GM12878 (cell line): ENCODE measurements at regions not wholly inside any gene's neighbourhood (a gene's known extent, or its start where the extent isn't known, plus 50 kb on each side); places are given as distances from the start of the nearest gene placed in this dataset.
A peak's percentile ranks its signal among the peaks of the same experiment; 100 is the strongest.
"Not testable (repeated sequence)": the region's sequence is repeated elsewhere in the genome, so short reads cannot be mapped to it uniquely, and the experiment has no call there.

Source experiments
- ATAC-seq: fragments of 200-7000 bp; cut with Tn5 transposase; 3 replicates; pipeline ENCODE4 v1.9.1; 2020; ENCODE audit warnings: mild to moderate bottlenecking, moderate library complexity
- BruUV-seq: library from RNA; stranded (reverse); fragments of 400-500 nt; replicated peaks from 2 replicates; lab custom pipeline; 2021; lab: Mats Ljungman, UMichigan
- CTCF ChIA-PET: fragments of 300-600 bp; sonication (Branson Sonifier 250); formaldehyde crosslinking; extraction: SDS; loops from one replicate; lab custom pipeline; 2021; ENCODE audit warnings: inconsistent platforms; lab: Yijun Ruan, JAX
- POLR2A ChIA-PET: fragments of 350-600 bp; formaldehyde crosslinking; extraction: SDS; loops from one replicate; lab custom pipeline; 2021; ENCODE audit warnings: inconsistent platforms; lab: Charles Lee
- RAD21 ChIA-PET: fragments of 300-600 bp; sonication (Branson Sonifier 250); formaldehyde crosslinking; loops from one replicate; lab custom pipeline; 2023; ENCODE audit warnings: antibody characterized with exemption; ENCODE audit not compliant: unreplicated experiment; lab: Charles Lee
- SMC1A ChIA-PET: fragments of 300-600 bp; sonication (Branson Sonifier 250); formaldehyde crosslinking; loops from one replicate; lab custom pipeline; 2023; ENCODE audit not compliant: unreplicated experiment, uncharacterized antibody; lab: Charles Lee
- DNase-seq: peaks from one replicate; pipeline ENCODE4 v3.0.0-alpha.2; 2011; ENCODE audit warnings: low read depth, low spot score
- FAIRE-seq: peaks from 3 replicates; lab custom pipeline; 2011; peaks lifted over from hg19 to GRCh38; lab: Jason Lieb, UNC
- H2AFZ ChIP-seq: 2 replicates; pipeline ENCODE4 v1.6.0; 2011; ENCODE audit warnings: low read depth, low read length, control low read depth; ENCODE audit not compliant: control insufficient read depth
- H3K27ac ChIP-seq: 2 replicates; pipeline ENCODE4 v1.5.1; 2011; ENCODE audit warnings: control low read depth; ENCODE audit not compliant: control insufficient read depth, insufficient read depth
- H3K27me3 ChIP-seq, 2 experiments: replicated peaks in 1 of 2; 2 replicates each; pipeline versions ENCODE4 v1.6.0 to v1.6.1; 2011; ENCODE audit warnings: low read length in 1 of 2; ENCODE audit not compliant: control insufficient read depth in 2 of 2, insufficient read depth in 2 of 2
- H3K36me3 ChIP-seq, 2 experiments: 2 replicates each; pipeline ENCODE4 v1.5.1; 2011; ENCODE audit warnings: low read length in 1 of 2; ENCODE audit not compliant: control insufficient read depth in 2 of 2, insufficient read depth in 2 of 2
- H3K4me1 ChIP-seq: 2 replicates; pipeline ENCODE4 v1.6.1; 2011; ENCODE audit warnings: mild to moderate bottlenecking, low read length, moderate library complexity, mixed read lengths; ENCODE audit not compliant: control insufficient read depth, insufficient read depth
- H3K4me2 ChIP-seq: 2 replicates; pipeline ENCODE4 v1.6.0; 2011; ENCODE audit warnings: control low read depth; ENCODE audit not compliant: control insufficient read depth, insufficient read depth
- H3K4me3 ChIP-seq: fragments of 200-600 bp; sonication (generic); 2 replicates; pipeline ENCODE4 v1.5.1; 2016
- H3K79me2 ChIP-seq: 2 replicates; pipeline ENCODE4 v1.6.0; 2011; ENCODE audit warnings: low read length; ENCODE audit not compliant: control insufficient read depth, insufficient read depth
- H3K9ac ChIP-seq: 2 replicates; pipeline ENCODE4 v1.8.0; 2011; ENCODE audit warnings: low read length, control low read depth, mixed read lengths; ENCODE audit not compliant: control insufficient read depth, insufficient read depth
- H3K9me3 ChIP-seq: replicated peaks from 3 replicates; pipeline ENCODE4 v1.5.1; 2011; ENCODE audit warnings: mild to moderate bottlenecking, low read length; ENCODE audit not compliant: control insufficient read depth, insufficient read depth
- H4K20me1 ChIP-seq: 2 replicates; pipeline ENCODE4 v1.6.0; 2011; ENCODE audit not compliant: control insufficient read depth, insufficient read depth
- WGBS: methylation state at CpG from one replicate; pipeline ENCODE4 v1.1.6; 2016; ENCODE audit warnings: low lambda C conversion rate; ENCODE audit not compliant: insufficient replicate concordance, insufficient coverage; ENCODE audit errors: missing lambda C conversion rate; 5-methylcytosine and 5-hydroxymethylcytosine counted together
- in situ Hi-C: fragments of 300-500 bp; cut with MboI; formaldehyde crosslinking; loops from 9 replicates; pipeline ENCODE4 v1.14.3; 2018; ENCODE audit warnings: mixed read lengths
- intact Hi-C: fragments of 100-400 bp; cut with micrococcal nuclease; formaldehyde crosslinking; loops from one replicate; pipeline ENCODE4 v1.14.2; 2022; ENCODE audit not compliant: unreplicated experiment

- RAD21 ChIA-PET, FAIRE-seq: not testable (repeated sequence)
These were observed 80.7 kb downstream of the FOXD4L6 start for GRCh38 chr9:41047792-41048191.

DNA sequence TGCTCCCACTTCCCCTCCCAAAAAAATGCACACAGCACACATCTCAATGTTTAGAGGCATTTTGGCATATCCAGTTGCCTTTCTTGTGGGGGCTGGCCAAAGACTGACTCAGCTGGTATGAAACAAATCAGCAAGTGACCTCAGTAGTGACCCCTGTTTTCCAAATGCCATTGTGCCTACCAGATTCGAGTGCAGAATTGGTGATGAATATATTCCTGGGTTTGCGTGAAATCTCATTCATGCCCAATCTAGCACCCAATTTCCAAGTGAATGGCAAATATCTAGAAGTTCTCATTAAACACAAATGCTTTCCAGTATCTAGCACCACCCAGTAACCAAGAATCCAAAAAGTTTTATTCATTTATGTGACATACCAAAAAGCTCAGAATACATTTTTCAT lies 83.6 kb downstream of the FOXD4L6 start:
- H3K27ac ChIP-seq, intact Hi-C loops, FAIRE-seq, in situ Hi-C loops, H2AFZ ChIP-seq, H3K4me2 ChIP-seq, H3K9me3 ChIP-seq, H3K27me3 ChIP-seq, BruUV-seq, POLR2A ChIA-PET, CTCF ChIA-PET, ATAC-seq, H4K20me1 ChIP-seq, H3K4me3 ChIP-seq, RAD21 ChIA-PET, H3K79me2 ChIP-seq, SMC1A ChIA-PET, DNase-seq, H3K9ac ChIP-seq, H3K36me3 ChIP-seq, H3K4me1 ChIP-seq: not testable (repeated sequence)
- WGBS = 96% methylated on average over 2 of the region's 2 CpGs

More at GRCh38 chr9:41047792-41048191, 80.7 kb downstream of the FOXD4L6 start:
- H3K4me2 ChIP-seq, H3K27ac ChIP-seq, POLR2A ChIA-PET, H3K4me1 ChIP-seq, intact Hi-C loops, H3K79me2 ChIP-seq, BruUV-seq, DNase-seq, SMC1A ChIA-PET, CTCF ChIA-PET, H3K36me3 ChIP-seq, H3K4me3 ChIP-seq, H3K9me3 ChIP-seq, H3K27me3 ChIP-seq, H3K9ac ChIP-seq, in situ Hi-C loops, H4K20me1 ChIP-seq, H2AFZ ChIP-seq: not testable (repeated sequence)
- ATAC-seq = peak; percentile 34

- SMC1A ChIA-PET, ATAC-seq, H3K9ac ChIP-seq, DNase-seq, in situ Hi-C loops, H4K20me1 ChIP-seq, BruUV-seq, H3K4me3 ChIP-seq, H3K4me2 ChIP-seq, FAIRE-seq, H3K9me3 ChIP-seq, intact Hi-C loops, CTCF ChIA-PET, H3K36me3 ChIP-seq, RAD21 ChIA-PET, H3K4me1 ChIP-seq, H2AFZ ChIP-seq, H3K27ac ChIP-seq, POLR2A ChIA-PET, H3K27me3 ChIP-seq, H3K79me2 ChIP-seq: not testable (repeated sequence)
- WGBS = no CpG with 5 or more reads among the region's 1 CpG
These were observed 85.0 kb downstream of the FOXD4L6 start for GRCh38 chr9:41043433-41043832.

GRCh38 chr9:41042111-41042510 lies 86.4 kb downstream of the FOXD4L6 start:
- intact Hi-C loops, H3K4me3 ChIP-seq, FAIRE-seq, CTCF ChIA-PET, BruUV-seq, ATAC-seq, POLR2A ChIA-PET, H3K27me3 ChIP-seq, in situ Hi-C loops, H3K36me3 ChIP-seq, H3K4me1 ChIP-seq, H3K9me3 ChIP-seq, H3K27ac ChIP-seq, RAD21 ChIA-PET, DNase-seq, H2AFZ ChIP-seq, H3K4me2 ChIP-seq, H3K9ac ChIP-seq, H3K79me2 ChIP-seq, H4K20me1 ChIP-seq: not testable (repeated sequence)
- SMC1A ChIA-PET = interaction anchor here (0.6 kb wide), 1 partner anchor 30 kb away, joined by 3 read pairs; no protein-coding TSS in a partner anchor
- 79% methylated on average over 4 of the region's 4 CpGs for WGBS
